ENCODE measurements at regions not wholly inside any gene's neighbourhood (a gene's known extent, or its start where the extent isn't known, plus 50 kb on each side); places are given as distances from the start of the nearest gene placed in this dataset.
A peak's percentile ranks its signal among the peaks of the same experiment; 100 is the strongest.
"Not testable (repeated sequence)": the region's sequence is repeated elsewhere in the genome, so short reads cannot be mapped to it uniquely, and the experiment has no call there.

DNA sequence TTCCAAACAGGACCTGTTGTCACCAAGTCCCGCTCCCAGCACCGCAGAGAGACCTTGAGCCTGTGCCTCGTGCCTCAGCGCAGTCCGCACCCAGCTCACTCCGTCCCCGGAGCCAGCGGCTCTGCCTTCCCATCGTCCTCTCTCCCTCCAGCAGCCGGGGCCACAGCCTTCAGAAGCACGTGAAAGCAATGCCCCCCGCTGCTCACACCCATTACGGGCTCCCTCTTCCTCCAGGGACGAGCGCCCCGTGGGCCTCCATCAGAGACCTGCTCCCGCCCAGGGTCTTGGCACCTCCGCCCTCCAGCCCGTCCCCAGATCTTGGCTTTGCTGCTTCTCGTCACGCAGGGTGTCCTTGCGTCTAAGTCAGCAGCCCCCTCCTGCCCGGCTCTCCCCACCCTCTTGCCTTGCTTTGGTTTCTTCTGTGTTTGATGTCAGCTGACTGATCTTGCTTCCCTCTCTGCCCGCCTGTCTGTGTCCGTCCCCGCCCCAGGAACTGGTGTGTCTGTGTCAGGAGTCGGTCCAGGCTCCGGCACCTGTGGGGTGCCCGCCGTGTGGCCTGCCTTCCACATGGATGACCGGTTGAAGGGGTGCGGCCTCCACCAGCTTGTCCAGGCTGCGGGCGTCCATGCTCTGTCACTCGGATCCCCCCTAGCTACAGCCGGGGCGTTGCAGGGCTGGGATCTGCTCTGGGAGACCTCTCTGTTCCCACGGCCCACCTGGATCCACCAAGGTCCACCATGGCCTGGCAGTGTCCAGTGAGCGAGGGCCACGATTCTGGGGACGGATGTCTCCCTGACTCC, 61.9 kb downstream of the FOXL3 start:
- DNase-seq = peak; percentile 67
- no peaks in the 10 kb centered on the region for H3K9me3 Mint-ChIP-seq
- H3K27me3 Mint-ChIP-seq = peaks cover 4% of the 10 kb centered on the region
- no peak overlapping the region for H3K4me3 Mint-ChIP-seq
- no peaks in the 10 kb centered on the region for H3K36me3 Mint-ChIP-seq (ENCODE audit: low read depth)
- peak overlapping the region; percentile 73 for H3K27ac Mint-ChIP-seq
- H3K4me1 Mint-ChIP-seq (ENCODE audit: low read depth) = peaks cover 14% of the 10 kb centered on the region

DNA sequence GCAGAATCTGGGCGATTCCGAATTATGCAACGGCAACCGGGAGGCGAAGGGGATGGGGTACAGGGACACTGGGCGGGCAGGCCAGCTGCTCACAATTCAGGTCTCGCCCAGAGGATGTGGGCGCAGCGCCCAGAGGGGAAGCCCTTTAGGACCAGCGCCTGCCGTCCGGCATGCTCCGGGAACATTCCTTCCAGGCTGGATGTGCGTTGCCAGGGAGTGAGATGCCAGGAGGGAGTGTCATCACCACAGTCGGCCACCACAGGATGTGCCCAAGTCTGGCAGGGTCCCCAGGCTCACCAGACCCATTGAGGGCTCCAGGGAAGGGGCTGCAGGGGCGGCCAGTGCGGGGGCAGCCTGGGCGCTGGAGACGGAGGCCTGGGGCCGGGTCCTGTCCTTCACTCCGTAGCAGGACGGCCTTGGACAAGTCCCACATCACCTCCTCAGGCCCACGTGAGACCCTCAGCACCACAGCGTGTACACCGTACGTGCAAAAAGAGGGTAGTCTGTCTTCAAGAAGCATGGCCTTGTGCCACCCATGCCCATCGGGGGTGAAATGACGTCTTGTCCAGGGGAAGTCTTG, 63.9 kb downstream of the FOXL3 start:
- Mint-ChIP-seq H3K4me1 (ENCODE audit: low read depth) (peaks cover 14% of the 10 kb centered on the region), H3K9me3 (no peaks in the 10 kb centered on the region), H3K27me3 (peaks cover 4% of the 10 kb centered on the region), H3K27ac (peak overlapping the region; percentile 13), H3K36me3 (ENCODE audit: low read depth) (no peaks in the 10 kb centered on the region), H3K4me3 (no peak overlapping the region)
- DNase-seq = no peak

DNA sequence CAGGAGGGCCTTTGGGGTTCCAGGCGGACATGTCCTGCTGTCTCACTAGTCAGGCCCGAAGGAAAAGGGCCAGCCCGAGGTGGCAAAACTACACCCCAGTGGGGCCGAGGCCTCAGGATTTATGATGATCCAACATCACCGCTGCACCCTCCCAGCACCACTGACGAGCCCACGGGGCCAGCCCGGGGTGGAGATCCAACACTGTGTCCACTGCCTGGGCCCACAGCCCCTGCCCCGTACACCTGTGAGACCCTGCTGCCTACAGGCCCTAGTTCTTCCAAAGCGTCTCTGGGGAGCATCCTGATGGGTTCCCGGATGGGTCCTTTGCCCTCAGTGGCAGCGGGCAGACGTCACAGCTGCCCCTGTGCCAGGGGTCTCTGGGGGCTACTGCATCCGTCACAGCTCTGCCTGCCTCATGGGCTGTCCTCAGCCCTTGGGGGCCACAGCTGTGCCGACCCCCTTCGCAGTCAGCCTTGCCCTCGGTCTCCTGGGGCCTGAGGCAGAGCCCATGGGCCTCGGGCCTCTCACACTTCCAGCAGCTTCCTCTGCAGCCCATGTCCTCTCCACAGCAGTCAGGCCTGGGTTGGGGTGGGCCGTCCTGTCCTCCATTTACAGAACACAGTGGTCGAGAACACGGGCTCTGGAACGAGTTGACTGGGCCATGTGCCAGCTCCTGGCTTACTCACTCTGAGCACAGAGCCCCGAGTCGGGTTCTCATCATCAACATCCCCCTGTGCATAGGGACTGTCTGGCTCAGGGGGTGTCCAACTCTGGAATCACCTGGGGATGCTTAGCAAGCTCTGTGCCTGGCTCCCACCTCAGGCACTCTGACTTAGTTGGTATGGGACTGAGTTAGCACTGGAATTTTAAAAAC, 64.9 kb downstream of the FOXL3 start:
- no peak overlapping the region for H3K4me3 Mint-ChIP-seq
- no peak for DNase-seq
- no peaks in the 10 kb centered on the region for H3K36me3 Mint-ChIP-seq (ENCODE audit: low read depth)
- H3K9me3 Mint-ChIP-seq = no peaks in the 10 kb centered on the region
- H3K27me3 Mint-ChIP-seq = peaks cover 4% of the 10 kb centered on the region
- no peak overlapping the region for H3K27ac Mint-ChIP-seq
- peaks cover 15% of the 10 kb centered on the region for H3K4me1 Mint-ChIP-seq (ENCODE audit: low read depth)

DNA sequence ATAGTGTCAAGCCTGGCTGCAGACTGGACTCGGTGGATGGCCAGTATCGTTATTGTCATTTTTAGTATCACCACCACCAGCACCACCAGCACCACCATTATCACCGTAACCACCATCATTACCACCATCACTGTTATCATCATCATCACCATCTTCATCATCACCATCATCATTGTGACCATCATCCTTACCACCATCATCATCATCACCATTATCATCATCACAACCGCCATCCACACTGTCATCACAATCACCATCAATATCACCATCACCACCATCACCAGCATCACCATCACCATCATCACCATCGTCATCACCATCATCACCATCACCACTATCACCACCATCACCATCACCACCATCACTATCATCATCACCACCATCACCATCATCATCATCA, 65.6 kb downstream of the FOXL3 start:
- peaks cover 22% of the 10 kb centered on the region for H3K4me1 Mint-ChIP-seq (ENCODE audit: low read depth)
- no peak overlapping the region for H3K27ac Mint-ChIP-seq
- H3K36me3 Mint-ChIP-seq (ENCODE audit: low read depth) = no peaks in the 10 kb centered on the region
- H3K27me3 Mint-ChIP-seq = peaks cover 4% of the 10 kb centered on the region
- H3K4me3 Mint-ChIP-seq = no peak overlapping the region
- no peaks in the 10 kb centered on the region for H3K9me3 Mint-ChIP-seq
- DNase-seq = no peak

DNA sequence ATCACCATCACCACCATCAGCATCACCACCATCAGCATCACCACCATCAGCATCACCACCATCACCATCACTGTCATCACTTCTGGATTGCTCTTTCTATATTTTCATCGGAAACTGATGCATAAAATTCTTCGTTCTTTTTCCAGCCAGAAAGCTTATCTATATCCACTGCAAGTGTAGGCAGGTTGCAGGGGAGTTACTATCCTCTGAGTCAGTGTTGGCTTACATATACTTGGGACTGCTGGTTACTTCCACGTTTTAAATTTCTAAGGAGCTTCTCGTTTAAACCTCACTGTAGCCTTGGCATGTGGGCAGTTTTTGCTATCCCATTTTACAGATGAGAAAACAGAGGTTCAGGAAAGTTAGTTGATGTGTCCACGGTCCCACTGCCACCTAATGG, 66.1 kb downstream of the FOXL3 start:
- Mint-ChIP-seq H3K9me3 (no peaks in the 10 kb centered on the region), H3K4me3 (no peak overlapping the region), H3K27ac (no peak overlapping the region), H3K27me3 (peaks cover 4% of the 10 kb centered on the region), H3K4me1 (ENCODE audit: low read depth) (peaks cover 27% of the 10 kb centered on the region), H3K36me3 (ENCODE audit: low read depth) (no peaks in the 10 kb centered on the region)
- no peak for DNase-seq

DNA sequence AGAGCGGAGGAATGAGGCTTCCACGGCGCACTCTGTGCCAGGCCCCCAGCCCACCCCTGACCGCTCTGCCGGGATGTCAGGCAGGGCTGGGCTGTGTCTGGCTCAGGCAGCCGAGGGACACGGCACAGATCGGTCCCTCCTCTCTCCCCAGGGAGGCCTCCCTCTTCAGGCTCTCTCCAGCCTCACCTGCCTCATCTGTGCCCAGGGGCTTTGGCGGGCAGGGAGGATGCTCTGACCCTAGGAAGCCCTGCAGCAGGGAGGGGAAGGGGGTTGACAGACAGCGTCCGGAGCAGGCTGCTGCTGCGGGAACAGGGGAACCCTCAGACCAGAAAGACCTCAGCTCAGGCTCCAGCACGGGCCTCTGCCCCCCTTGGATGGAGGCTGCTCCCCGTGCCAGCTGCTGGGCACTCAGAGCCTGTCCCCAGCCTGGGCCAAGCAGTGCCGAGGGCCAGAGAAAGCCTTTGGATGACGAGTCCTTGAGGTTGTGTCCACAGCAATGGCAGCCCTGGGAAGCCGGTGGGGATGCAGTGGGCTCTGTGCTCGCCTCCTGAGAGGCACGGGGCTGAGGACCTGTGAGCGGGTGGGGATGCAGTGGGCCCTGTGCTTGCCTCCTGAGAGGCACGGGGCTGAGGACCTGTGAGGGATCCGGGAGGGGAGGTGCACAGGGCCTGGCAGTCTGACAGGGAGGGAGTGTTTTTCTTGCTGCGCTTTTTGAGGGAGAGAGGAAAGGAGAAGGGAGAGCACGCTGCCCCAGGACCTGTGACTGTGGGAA, 66.9 kb downstream of the FOXL3 start:
- no peak for DNase-seq
- peaks cover 25% of the 10 kb centered on the region for H3K4me1 Mint-ChIP-seq (ENCODE audit: low read depth)
- no peak overlapping the region for H3K27ac Mint-ChIP-seq
- no peaks in the 10 kb centered on the region for H3K36me3 Mint-ChIP-seq (ENCODE audit: low read depth)
- no peaks in the 10 kb centered on the region for H3K9me3 Mint-ChIP-seq
- H3K27me3 Mint-ChIP-seq = peaks cover 4% of the 10 kb centered on the region
- no peak overlapping the region for H3K4me3 Mint-ChIP-seq

DNA sequence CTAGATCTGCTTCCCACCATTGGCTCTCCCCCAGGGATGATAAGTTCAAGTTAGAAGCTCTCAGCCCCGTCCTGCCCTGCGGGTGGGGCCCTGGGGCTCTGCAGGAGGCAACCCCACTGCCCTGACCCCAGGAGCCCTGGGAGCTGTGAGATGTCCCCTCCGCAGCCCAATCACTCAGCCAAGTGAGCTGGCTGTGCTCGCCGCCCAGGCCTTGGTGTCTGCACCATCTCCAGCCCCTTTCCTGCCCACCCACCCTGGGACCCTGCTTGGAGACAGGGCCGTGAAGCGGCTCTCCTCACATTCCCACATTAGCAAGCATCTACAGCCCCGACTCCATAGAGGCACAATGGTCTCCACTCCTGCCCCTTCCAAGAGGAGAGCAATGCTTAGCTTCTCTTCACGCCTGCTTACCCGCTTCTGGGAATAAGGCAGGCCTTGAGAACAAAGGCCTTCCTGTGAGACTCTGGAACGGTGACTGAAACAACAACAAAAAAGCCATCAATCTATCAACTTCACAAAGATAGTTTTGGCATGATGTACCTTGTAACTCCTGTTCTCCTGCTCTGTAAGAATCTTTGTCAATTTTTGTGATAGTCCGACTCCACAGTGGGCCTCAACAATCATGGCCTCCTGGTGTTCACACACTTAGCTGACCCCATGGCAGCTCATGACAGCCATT, 67.7 kb downstream of the FOXL3 start:
- Mint-ChIP-seq H3K4me3 (no peak overlapping the region), H3K36me3 (ENCODE audit: low read depth) (no peaks in the 10 kb centered on the region), H3K27me3 (no peaks in the 10 kb centered on the region), H3K9me3 (no peaks in the 10 kb centered on the region), H3K27ac (no peak overlapping the region), H3K4me1 (ENCODE audit: low read depth) (peaks cover 25% of the 10 kb centered on the region)
- DNase-seq = no peak

DNA sequence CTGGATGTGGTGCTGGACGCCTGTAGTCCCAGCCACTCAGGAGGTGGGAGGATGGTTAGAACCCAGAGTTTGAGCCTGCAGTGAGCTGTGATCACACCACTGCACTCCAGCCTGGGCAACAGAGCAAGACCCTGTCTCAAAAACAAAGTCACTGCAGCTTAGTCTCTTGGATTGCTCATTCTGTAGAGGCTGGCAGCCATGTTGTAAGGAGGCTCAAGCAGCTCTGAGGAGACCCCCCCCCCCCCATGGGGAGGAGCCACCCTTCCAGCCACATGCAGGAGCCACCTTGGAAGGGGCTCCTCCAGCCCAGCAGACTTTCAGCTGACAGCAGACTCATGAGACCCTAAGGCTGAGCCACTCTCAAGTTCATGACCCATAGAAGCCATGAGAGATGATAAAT, 68.4 kb downstream of the FOXL3 start:
- no peaks in the 10 kb centered on the region for H3K27me3 Mint-ChIP-seq
- H3K4me1 Mint-ChIP-seq (ENCODE audit: low read depth) = peaks cover 30% of the 10 kb centered on the region
- H3K36me3 Mint-ChIP-seq (ENCODE audit: low read depth) = no peaks in the 10 kb centered on the region
- H3K27ac Mint-ChIP-seq = no peak overlapping the region
- H3K9me3 Mint-ChIP-seq = no peaks in the 10 kb centered on the region
- no peak for DNase-seq
- H3K4me3 Mint-ChIP-seq = no peak overlapping the region

DNA sequence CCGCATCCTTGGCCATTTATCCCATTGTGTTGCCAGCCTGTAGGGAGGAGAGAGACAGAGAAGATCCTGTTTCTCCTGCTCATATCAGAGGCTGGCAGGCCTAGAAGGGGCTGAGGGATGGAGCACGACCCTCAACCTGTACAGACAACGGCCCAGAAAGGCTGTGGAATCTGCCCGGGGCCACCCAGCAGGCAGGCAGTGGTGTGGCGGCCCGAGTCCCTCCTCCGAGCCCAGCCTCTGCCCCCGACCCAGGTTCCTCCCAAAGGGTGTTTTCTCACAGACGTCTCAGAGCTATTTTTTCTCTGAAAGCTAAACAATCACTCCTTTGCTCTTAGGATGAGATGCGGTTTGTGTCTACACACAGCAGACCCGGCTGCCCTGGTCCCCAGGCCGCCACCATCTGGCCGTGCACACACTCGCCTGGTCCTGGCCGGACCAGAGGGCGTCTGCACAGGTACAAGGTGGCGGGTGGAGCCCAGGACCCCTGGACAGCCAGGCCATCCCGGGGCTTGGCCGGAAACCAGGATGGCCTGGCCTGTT, 69.3 kb downstream of the FOXL3 start:
- no peak for DNase-seq
- H3K27me3 Mint-ChIP-seq = no peaks in the 10 kb centered on the region
- no peaks in the 10 kb centered on the region for H3K9me3 Mint-ChIP-seq
- no peak overlapping the region for H3K27ac Mint-ChIP-seq
- H3K4me3 Mint-ChIP-seq = no peak overlapping the region
- peaks cover 40% of the 10 kb centered on the region for H3K4me1 Mint-ChIP-seq (ENCODE audit: low read depth)
- H3K36me3 Mint-ChIP-seq (ENCODE audit: low read depth) = no peaks in the 10 kb centered on the region

DNA sequence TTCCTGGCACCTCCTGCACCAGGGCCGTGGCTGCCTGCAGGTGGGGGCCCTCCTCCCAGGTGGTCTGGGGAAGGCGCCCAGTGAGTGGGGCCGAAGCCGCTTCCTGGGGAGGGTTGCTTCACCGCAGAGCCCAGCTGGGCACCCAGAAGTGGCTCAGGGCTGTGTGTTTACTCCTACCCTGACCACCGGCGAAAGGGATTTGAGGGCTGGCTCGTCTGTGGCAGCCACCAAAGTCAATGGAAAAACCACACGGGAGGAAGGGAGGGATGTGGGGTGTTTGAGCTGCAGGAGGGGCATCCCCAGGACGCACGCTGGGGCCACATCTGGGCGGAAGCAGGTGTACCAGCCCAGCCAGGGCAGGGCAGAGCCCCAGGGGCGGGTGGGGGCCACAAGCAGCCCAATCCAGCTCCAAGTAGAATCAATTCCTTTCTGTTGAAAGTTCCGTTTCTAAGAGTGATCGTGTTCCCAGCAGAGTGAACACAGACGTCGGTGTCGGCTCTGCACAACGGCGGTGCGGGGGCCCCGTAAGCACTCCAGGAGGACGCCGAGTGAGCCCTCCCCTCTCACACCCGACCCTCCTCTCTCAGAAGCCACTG, 69.9 kb downstream of the FOXL3 start:
- Mint-ChIP-seq H3K27me3 (no peaks in the 10 kb centered on the region), H3K36me3 (ENCODE audit: low read depth) (no peaks in the 10 kb centered on the region), H3K27ac (peak overlapping the region; percentile 69), H3K9me3 (no peaks in the 10 kb centered on the region), H3K4me1 (ENCODE audit: low read depth) (peaks cover 46% of the 10 kb centered on the region), H3K4me3 (peak overlapping the region; percentile 45)
- peak; percentile 53 for DNase-seq

DNA sequence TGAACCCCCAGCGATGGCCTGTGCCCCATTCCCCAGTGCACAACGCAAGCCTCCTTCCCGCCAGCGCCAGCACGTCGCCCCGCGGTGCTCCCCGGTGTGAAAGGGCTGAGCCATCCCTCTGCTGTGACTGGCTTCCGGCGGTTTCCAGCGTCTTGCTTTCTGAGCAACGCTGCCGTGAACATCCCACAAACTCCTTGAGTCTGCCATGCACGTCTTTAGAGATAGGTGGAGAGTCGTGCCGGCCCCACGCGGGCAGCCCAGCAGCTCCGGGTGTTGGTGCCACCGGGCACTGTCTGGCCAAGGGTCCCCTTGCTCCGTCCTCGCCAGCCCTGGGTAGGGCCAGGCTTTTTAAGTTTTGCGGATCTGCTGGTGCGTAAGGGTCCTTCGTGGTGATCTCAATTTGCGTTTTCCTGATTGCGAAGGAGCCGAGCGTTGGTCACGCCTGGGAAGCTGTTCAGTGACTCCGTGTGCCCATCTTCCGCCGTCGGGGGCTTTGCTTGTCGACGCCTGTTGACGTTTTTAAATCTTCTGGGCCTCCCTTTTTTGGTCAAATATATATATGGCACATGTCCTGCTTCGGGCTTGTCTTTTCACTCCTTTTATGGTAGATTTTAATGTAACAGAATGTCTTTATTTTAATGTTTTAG, 70.6 kb downstream of the FOXL3 start:
- Mint-ChIP-seq H3K4me3 (peak overlapping the region; percentile 45), H3K4me1 (ENCODE audit: low read depth) (peaks cover 50% of the 10 kb centered on the region), H3K36me3 (ENCODE audit: low read depth) (no peaks in the 10 kb centered on the region), H3K9me3 (no peaks in the 10 kb centered on the region), H3K27me3 (no peaks in the 10 kb centered on the region), H3K27ac (peak overlapping the region; percentile 69)
- peak; percentile 66 for DNase-seq

DNA sequence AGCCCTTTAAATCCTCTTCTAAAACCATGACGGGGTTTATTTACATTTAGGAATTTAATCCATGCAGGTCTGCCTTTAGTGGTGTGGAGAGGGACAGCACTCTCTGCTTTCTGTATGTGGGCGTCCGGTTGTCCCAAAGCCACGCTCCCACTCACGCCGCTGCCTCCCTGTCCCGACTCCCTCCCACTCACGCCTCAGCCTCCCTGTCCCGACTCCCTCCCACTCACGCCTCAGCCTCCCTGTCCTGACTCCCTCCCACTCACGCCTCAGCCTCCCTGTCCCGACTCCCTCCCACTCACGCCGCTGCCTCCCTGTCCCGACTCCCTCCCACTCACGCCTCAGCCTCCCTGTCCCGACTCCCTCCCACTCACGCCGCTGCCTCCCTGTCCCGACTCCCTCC, 71.2 kb downstream of the FOXL3 start:
- H3K9me3 Mint-ChIP-seq; H3K36me3 Mint-ChIP-seq (ENCODE audit: low read depth); H3K27me3 Mint-ChIP-seq; DNase-seq; H3K27ac Mint-ChIP-seq; H3K4me3 Mint-ChIP-seq: not testable (repeated sequence)
- H3K4me1 Mint-ChIP-seq (ENCODE audit: low read depth) = peaks cover 56% of the 10 kb centered on the region
